Neural progenitor cell (in vitro differentiated cells): ENCODE measurements at regions not wholly inside any gene's neighbourhood (a gene's known extent, or its start where the extent isn't known, plus 50 kb on each side); places are given as distances from the start of the nearest gene placed in this dataset.

Experiments used
- DNase-seq: peaks from one replicate; pipeline ENCODE4 v3.0.0-alpha.2; 2016; ENCODE audit warnings: low spot score
- H2AFZ ChIP-seq: fragments of 200-600 bp; sonication (generic); replicated peaks from 2 replicates; pipeline ENCODE4 v1.6.1; 2016; ENCODE audit warnings: antibody characterized with exemption
- H3F3A ChIP-seq: fragments of 200-600 bp; sonication (generic); 2 replicates; pipeline ENCODE4 v1.6.1; 2016; ENCODE audit warnings: antibody characterized with exemption, low read depth
- H3K27ac ChIP-seq: fragments of 200-600 bp; sonication (generic); 2 replicates; pipeline ENCODE4 v1.5.1; 2016; ENCODE audit warnings: mild to moderate bottlenecking
- H3K27me3 ChIP-seq: fragments of 200-600 bp; sonication (generic); 2 replicates; pipeline ENCODE4 v1.6.1; 2016; ENCODE audit warnings: mild to moderate bottlenecking, moderate library complexity
- H3K36me3 ChIP-seq: fragments of 200-600 bp; sonication (generic); 2 replicates; pipeline ENCODE4 v1.5.1; 2016
- H3K4me1 ChIP-seq: fragments of 200-600 bp; sonication (generic); 2 replicates; pipeline ENCODE4 v1.6.1; 2016; ENCODE audit warnings: mixed run types
- H3K4me2 ChIP-seq: fragments of 200-600 bp; sonication (generic); 2 replicates; pipeline ENCODE4 v1.6.1; 2016
- H3K4me3 ChIP-seq: fragments of 200-600 bp; sonication (generic); 2 replicates; pipeline ENCODE4 v1.5.1; 2016
- H3K79me2 ChIP-seq: fragments of 200-600 bp; sonication (generic); 2 replicates; pipeline ENCODE4 v1.6.1; 2016; ENCODE audit warnings: low read depth
- H3K9ac ChIP-seq: fragments of 200-600 bp; sonication (generic); 2 replicates; pipeline ENCODE4 v1.6.1; 2016
- H3K9me3 ChIP-seq: fragments of 200-600 bp; sonication (generic); 2 replicates; pipeline ENCODE4 v1.5.1; 2016; ENCODE audit warnings: low read depth
- H4K20me1 ChIP-seq: fragments of 200-600 bp; sonication (generic); 2 replicates; pipeline ENCODE4 v1.6.1; 2016; ENCODE audit warnings: low read depth
- H3K27ac Mint-ChIP-seq: 3 replicates; pipeline ENCODE4 v1.8.0; 2021; ENCODE audit warnings: mixed read lengths
- H3K27me3 Mint-ChIP-seq: 2 replicates; pipeline ENCODE4 v1.8.0; 2022; ENCODE audit warnings: low read depth, mild to moderate bottlenecking, inconsistent platforms, moderate library complexity, mixed read lengths; ENCODE audit not compliant: insufficient read depth
- H3K36me3 Mint-ChIP-seq: 3 replicates; pipeline ENCODE4 v1.8.0; 2021; ENCODE audit warnings: mixed read lengths
- H3K4me1 Mint-ChIP-seq: 3 replicates; pipeline ENCODE4 v1.8.0; 2021; ENCODE audit warnings: mixed read lengths
- H3K4me3 Mint-ChIP-seq: 3 replicates; pipeline ENCODE4 v1.8.0; 2021; ENCODE audit warnings: mild to moderate bottlenecking, moderate library complexity, mixed read lengths
- H3K9me3 Mint-ChIP-seq: 3 replicates; pipeline ENCODE4 v1.8.0; 2020; ENCODE audit warnings: mixed read lengths
- CTCF ChIP-seq: fragments of 200-600 bp; sonication (generic); IDR thresholded peaks from 2 replicates; pipeline ENCODE4 v1.5.1; 2017; ENCODE audit warnings: antibody characterized with exemption, mild to moderate bottlenecking
- EZH2 ChIP-seq: fragments of 200-600 bp; sonication (generic); IDR thresholded peaks from 2 replicates; pipeline ENCODE4 v1.6.1; 2017; ENCODE audit warnings: antibody characterized with exemption, mild to moderate bottlenecking, moderate library complexity
- EZH2phosphoT487 ChIP-seq: fragments of 200-600 bp; sonication (generic); IDR thresholded peaks from 2 replicates; pipeline ENCODE4 v1.6.1; 2017; ENCODE audit warnings: antibody characterized with exemption

GRCh38 chr6:21504790-21505189, 88.8 kb upstream of the SOX4 start:
- Histone ChIP-seq H2AFZ (no peak overlapping the region), H3K9ac (no peak overlapping the region), H3K27ac (no peak overlapping the region), H3K4me1 (no peaks in the 10 kb centered on the region), H3F3A (no peaks in the 10 kb centered on the region), H3K27me3 (no peaks in the 10 kb centered on the region), H3K4me2 (no peak overlapping the region), H3K36me3 (no peaks in the 10 kb centered on the region), H4K20me1 (no peaks in the 10 kb centered on the region), H3K9me3 (no peaks in the 10 kb centered on the region), H3K4me3 (no peak overlapping the region), H3K79me2 (no peaks in the 10 kb centered on the region)
- Mint-ChIP-seq H3K27me3 (peaks cover 4% of the 10 kb centered on the region), H3K4me3 (no peak overlapping the region), H3K4me1 (peaks cover 11% of the 10 kb centered on the region), H3K9me3 (peaks cover 4% of the 10 kb centered on the region), H3K27ac (no peak overlapping the region), H3K36me3 (no peaks in the 10 kb centered on the region)
- DNase-seq: no peak
- TF ChIP-seq EZH2 (no peak), CTCF (no peak), EZH2phosphoT487 (no peak)

- peaks cover 4% of the 10 kb centered on the region for H3K4me1 Mint-ChIP-seq
- H3K9me3 ChIP-seq: no peaks in the 10 kb centered on the region
- no peak overlapping the region for H3K27ac ChIP-seq
- H3K4me3 ChIP-seq: no peak overlapping the region
- H3K27ac Mint-ChIP-seq: no peak overlapping the region
- no peaks in the 10 kb centered on the region for H3K4me1 ChIP-seq
- peaks cover 6% of the 10 kb centered on the region for H3K9me3 Mint-ChIP-seq
- peaks cover 4% of the 10 kb centered on the region for H3K27me3 Mint-ChIP-seq
- H4K20me1 ChIP-seq: no peaks in the 10 kb centered on the region
- no peaks in the 10 kb centered on the region for H3K27me3 ChIP-seq
- H2AFZ ChIP-seq: no peak overlapping the region
- no peaks in the 10 kb centered on the region for H3F3A ChIP-seq
- no peak for DNase-seq
- no peak overlapping the region for H3K4me2 ChIP-seq
- no peaks in the 10 kb centered on the region for H3K79me2 ChIP-seq
- no peak overlapping the region for H3K9ac ChIP-seq
- TF ChIP-seq EZH2phosphoT487: no peak
- no peak for TF ChIP-seq CTCF
- TF ChIP-seq EZH2: no peak
- no peaks in the 10 kb centered on the region for H3K36me3 Mint-ChIP-seq
- H3K36me3 ChIP-seq: no peaks in the 10 kb centered on the region
- H3K4me3 Mint-ChIP-seq: no peak overlapping the region
These were observed 88.0 kb upstream of the SOX4 start for GRCh38 chr6:21505574-21505990.

GRCh38 chr6:21506126-21506525, 87.4 kb upstream of the SOX4 start:
- peaks cover 4% of the 10 kb centered on the region for H3K27me3 Mint-ChIP-seq
- no peaks in the 10 kb centered on the region for H3F3A ChIP-seq
- H2AFZ ChIP-seq: no peak overlapping the region
- no peak overlapping the region for H3K27ac ChIP-seq
- H3K9ac ChIP-seq: no peak overlapping the region
- no peaks in the 10 kb centered on the region for H3K79me2 ChIP-seq
- H3K36me3 ChIP-seq: no peaks in the 10 kb centered on the region
- H3K9me3 ChIP-seq: no peaks in the 10 kb centered on the region
- H3K4me1 Mint-ChIP-seq: peaks cover 2% of the 10 kb centered on the region
- H3K4me2 ChIP-seq: no peak overlapping the region
- H3K36me3 Mint-ChIP-seq: no peaks in the 10 kb centered on the region
- no peak overlapping the region for H3K4me3 ChIP-seq
- no peak for TF ChIP-seq EZH2phosphoT487
- no peak for TF ChIP-seq CTCF
- TF ChIP-seq EZH2: no peak
- no peak overlapping the region for H3K4me3 Mint-ChIP-seq
- no peaks in the 10 kb centered on the region for H3K27me3 ChIP-seq
- no peaks in the 10 kb centered on the region for H3K4me1 ChIP-seq
- peaks cover 6% of the 10 kb centered on the region for H3K9me3 Mint-ChIP-seq
- no peak for DNase-seq
- no peaks in the 10 kb centered on the region for H4K20me1 ChIP-seq
- no peak overlapping the region for H3K27ac Mint-ChIP-seq

- no peaks in the 10 kb centered on the region for H4K20me1 ChIP-seq
- no peaks in the 10 kb centered on the region for H3K4me1 Mint-ChIP-seq
- H3K9me3 ChIP-seq: no peaks in the 10 kb centered on the region
- no peak overlapping the region for H2AFZ ChIP-seq
- H3K36me3 ChIP-seq: no peaks in the 10 kb centered on the region
- no peak overlapping the region for H3K27ac ChIP-seq
- H3K9me3 Mint-ChIP-seq: peaks cover 6% of the 10 kb centered on the region
- TF ChIP-seq CTCF: no peak
- TF ChIP-seq EZH2phosphoT487: no peak
- TF ChIP-seq EZH2: no peak
- no peaks in the 10 kb centered on the region for H3K4me1 ChIP-seq
- H3K79me2 ChIP-seq: no peaks in the 10 kb centered on the region
- H3K27ac Mint-ChIP-seq: no peak overlapping the region
- no peaks in the 10 kb centered on the region for H3K36me3 Mint-ChIP-seq
- DNase-seq: no peak
- no peaks in the 10 kb centered on the region for H3F3A ChIP-seq
- no peak overlapping the region for H3K9ac ChIP-seq
- no peak overlapping the region for H3K4me3 Mint-ChIP-seq
- no peaks in the 10 kb centered on the region for H3K27me3 ChIP-seq
- H3K4me2 ChIP-seq: no peak overlapping the region
- H3K4me3 ChIP-seq: no peak overlapping the region
- peaks cover 8% of the 10 kb centered on the region for H3K27me3 Mint-ChIP-seq
These were observed 85.7 kb upstream of the SOX4 start for GRCh38 chr6:21507811-21508210.
